ENCODE measurements at regions not wholly inside any gene's neighbourhood (a gene's known extent, or its start where the extent isn't known, plus 50 kb on each side); places are given as distances from the start of the nearest gene placed in this dataset.

DNA sequence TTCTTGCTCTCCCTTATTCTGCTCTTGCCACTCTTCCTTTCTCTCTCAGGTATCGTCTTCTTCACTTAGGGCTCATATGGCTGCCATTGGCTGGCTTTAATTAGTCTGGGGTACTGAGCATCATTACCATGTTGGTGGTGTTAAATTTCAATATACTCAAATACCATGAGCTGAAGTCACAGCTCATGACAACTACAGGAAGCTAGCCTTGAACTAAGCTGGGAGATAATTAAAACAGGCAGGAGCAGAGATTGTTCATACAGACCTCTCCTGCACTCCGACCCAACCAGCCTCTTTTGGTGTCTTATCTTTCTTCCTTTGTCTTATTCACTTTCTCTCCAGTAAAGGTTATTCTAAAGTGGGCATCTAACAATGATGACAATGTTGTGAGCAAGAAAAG lies 130.9 kb upstream of the BLID start:
- intact Hi-C loops (cut with DNase I; ENCODE audit: low total_unique reads), result no loop called here
- Histone ChIP-seq H3K27ac (no peak overlapping the region), H3K4me1 (no peaks in the 10 kb centered on the region), H3K27me3 (no peaks in the 10 kb centered on the region), H3K9me3 (no peaks in the 10 kb centered on the region), H3K4me3 (no peak overlapping the region), H3K36me3 (no peaks in the 10 kb centered on the region)
- no peak for DNase-seq
- TF ChIP-seq, protein P1, sequence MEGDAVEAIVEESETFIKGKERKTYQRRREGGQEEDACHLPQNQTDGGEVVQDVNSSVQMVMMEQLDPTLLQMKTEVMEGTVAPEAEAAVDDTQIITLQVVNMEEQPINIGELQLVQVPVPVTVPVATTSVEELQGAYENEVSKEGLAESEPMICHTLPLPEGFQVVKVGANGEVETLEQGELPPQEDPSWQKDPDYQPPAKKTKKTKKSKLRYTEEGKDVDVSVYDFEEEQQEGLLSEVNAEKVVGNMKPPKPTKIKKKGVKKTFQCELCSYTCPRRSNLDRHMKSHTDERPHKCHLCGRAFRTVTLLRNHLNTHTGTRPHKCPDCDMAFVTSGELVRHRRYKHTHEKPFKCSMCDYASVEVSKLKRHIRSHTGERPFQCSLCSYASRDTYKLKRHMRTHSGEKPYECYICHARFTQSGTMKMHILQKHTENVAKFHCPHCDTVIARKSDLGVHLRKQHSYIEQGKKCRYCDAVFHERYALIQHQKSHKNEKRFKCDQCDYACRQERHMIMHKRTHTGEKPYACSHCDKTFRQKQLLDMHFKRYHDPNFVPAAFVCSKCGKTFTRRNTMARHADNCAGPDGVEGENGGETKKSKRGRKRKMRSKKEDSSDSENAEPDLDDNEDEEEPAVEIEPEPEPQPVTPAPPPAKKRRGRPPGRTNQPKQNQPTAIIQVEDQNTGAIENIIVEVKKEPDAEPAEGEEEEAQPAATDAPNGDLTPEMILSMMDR (IDR thresholded peaks at IDR 0.05), result no peak

DNA sequence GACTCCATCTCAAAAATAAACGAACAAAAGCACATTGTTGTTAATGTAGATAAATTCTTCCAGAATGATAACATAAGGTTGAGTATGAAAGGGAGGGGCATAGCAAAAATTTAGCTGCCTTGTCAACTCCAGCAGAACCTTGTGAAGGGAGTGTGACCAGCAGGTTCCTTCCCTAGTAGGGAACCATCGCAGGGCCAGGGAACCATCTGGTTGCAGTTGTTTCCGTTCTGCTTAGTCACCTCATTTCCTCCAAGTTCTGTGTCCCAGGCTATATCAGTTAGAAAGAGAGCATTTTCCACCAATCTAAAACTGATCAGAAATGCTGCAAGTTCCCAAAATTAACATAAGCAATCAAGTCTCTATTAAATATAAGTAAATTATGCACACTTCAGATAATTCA lies 126.7 kb upstream of the BLID start:
- H3K27ac ChIP-seq, result no peak overlapping the region
- no peak for DNase-seq
- no peaks in the 10 kb centered on the region for H3K9me3 ChIP-seq
- TF ChIP-seq, protein P1 (IDR thresholded peaks at IDR 0.05), result no peak
- no peaks in the 10 kb centered on the region for H3K4me1 ChIP-seq
- H3K27me3 ChIP-seq, result no peaks in the 10 kb centered on the region
- H3K36me3 ChIP-seq, result no peaks in the 10 kb centered on the region
- intact Hi-C loops (cut with DNase I; ENCODE audit: low total_unique reads), result no loop called here
- no peak overlapping the region for H3K4me3 ChIP-seq

DNA sequence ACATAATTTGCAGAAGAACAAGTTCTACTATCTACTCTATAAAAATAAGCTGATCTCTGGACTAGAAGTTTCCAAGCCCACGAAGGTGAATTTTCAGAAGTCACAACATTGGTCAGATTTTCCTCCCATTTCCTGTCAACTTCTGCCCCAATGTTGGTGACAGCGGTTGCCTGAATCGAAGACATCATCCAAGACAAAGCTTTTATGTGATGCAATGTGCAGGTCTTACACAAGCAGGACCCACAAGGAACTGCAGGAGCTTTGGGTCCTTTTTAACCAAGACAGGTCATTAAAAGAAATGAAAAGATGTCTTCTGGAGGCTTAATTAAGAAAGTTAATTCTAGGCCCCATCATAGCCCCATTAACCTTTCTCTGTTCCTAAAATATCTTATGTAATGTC lies 125.6 kb upstream of the BLID start:
- Histone ChIP-seq H3K27ac (no peak overlapping the region), H3K9me3 (no peaks in the 10 kb centered on the region), H3K27me3 (no peaks in the 10 kb centered on the region), H3K36me3 (no peaks in the 10 kb centered on the region), H3K4me1 (no peaks in the 10 kb centered on the region), H3K4me3 (no peak overlapping the region)
- intact Hi-C loops (cut with DNase I; ENCODE audit: low total_unique reads), result no loop called here
- no peak for DNase-seq
- TF ChIP-seq, protein P1 (IDR thresholded peaks at IDR 0.05), result no peak

DNA sequence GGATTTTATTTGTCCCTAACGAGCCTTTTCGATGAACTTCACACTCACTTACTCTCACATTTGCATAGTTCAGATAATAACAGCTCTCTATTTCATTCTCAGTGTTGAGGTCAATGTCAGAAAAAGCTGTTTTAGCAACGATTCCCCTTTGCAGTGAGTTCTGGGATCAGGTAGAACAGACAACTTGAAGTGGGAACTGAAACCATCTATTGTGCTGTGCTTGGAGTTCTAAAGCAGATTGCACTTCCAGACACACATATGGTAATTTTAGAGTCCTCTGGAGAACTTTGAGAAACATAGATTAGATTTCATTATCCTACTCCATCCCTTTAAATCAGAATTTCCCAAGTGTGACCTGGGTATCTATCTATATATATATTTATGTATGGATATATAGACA lies 124.6 kb upstream of the BLID start:
- TF ChIP-seq, protein P1 (IDR thresholded peaks at IDR 0.05), result no peak
- no peaks in the 10 kb centered on the region for H3K9me3 ChIP-seq
- no peak for DNase-seq
- H3K4me3 ChIP-seq, result no peak overlapping the region
- intact Hi-C loops (cut with DNase I; ENCODE audit: low total_unique reads), result no loop called here
- peaks cover 0 to 3% (median under 1%) of the 10 kb centered on the region in 4 donors for H3K4me1 ChIP-seq
- H3K27ac ChIP-seq, result no peak overlapping the region
- H3K27me3 ChIP-seq, result no peaks in the 10 kb centered on the region
- H3K36me3 ChIP-seq, result no peaks in the 10 kb centered on the region

DNA sequence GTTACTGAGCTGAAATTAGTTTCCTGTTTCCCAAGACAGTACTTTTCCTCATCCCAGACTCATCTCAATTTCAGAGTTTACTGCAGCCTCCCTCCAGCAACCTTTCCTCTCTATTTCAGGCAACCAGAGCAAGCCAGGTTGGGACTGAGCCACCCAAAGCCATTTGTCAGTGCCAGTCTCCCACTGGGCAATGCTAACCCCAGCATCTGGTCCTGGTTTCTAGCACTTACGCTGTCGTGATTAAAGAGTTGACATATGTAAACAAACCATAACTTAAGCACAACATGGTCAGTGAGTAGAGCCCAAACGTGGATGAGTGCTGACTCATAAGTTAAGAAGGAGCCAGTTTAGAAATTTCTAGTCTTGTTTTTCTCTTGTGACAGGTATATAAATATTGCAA lies 119.6 kb upstream of the BLID start:
- no peaks in the 10 kb centered on the region for H3K9me3 ChIP-seq
- TF ChIP-seq, protein P1 (IDR thresholded peaks at IDR 0.05), result no peak
- no peak overlapping the region for H3K4me3 ChIP-seq
- H3K27me3 ChIP-seq, result no peaks in the 10 kb centered on the region
- intact Hi-C loops (cut with DNase I; ENCODE audit: low total_unique reads), result no loop called here
- H3K27ac ChIP-seq, result no peak overlapping the region
- H3K36me3 ChIP-seq, result no peaks in the 10 kb centered on the region
- no peak for DNase-seq
- peaks cover 0 to 8% (median 2%) of the 10 kb centered on the region in 4 donors for H3K4me1 ChIP-seq

DNA sequence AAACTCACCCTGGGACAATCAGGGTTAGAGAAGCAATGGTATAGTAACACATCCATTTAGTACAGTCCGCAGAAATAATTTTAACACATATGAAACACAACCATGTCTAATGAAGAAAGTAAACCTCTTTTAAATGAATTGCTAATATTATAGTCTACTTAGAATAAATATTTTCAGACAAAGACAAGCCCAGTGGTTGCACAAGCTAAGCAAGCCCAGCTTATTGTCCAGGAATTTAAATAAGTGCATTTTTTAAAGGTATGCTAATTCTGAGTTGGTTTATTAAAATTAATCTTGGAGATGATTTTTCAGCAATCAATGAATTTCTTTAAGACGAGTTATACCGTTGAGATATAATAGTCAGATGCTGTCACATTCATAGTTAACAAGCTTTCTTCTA lies 118.8 kb upstream of the BLID start:
- DNase-seq, result no peak
- Histone ChIP-seq H3K36me3 (no peaks in the 10 kb centered on the region), H3K27me3 (no peaks in the 10 kb centered on the region), H3K4me3 (no peak overlapping the region), H3K27ac (no peak overlapping the region), H3K4me1 (peaks cover 0 to 8% (median 2%) of the 10 kb centered on the region in 4 donors), H3K9me3 (no peaks in the 10 kb centered on the region)
- intact Hi-C loops (cut with DNase I; ENCODE audit: low total_unique reads), result no loop called here
- TF ChIP-seq, protein P1 (IDR thresholded peaks at IDR 0.05), result no peak

Measured in tibial artery (tissue), 4 donors.